IPS DF 19.7 (cell line): ENCODE measurements at regions not wholly inside any gene's neighbourhood (a gene's known extent, or its start where the extent isn't known, plus 50 kb on each side); places are given as distances from the start of the nearest gene placed in this dataset.
"Not testable (repeated sequence)": the region's sequence is repeated elsewhere in the genome, so short reads cannot be mapped to it uniquely, and the experiment has no call there.

Experiments
- DNase-seq: peaks from one replicate; pipeline ENCODE4 v3.0.0-alpha.2; 2013; ENCODE audit warnings: low read depth, low spot score

DNA sequence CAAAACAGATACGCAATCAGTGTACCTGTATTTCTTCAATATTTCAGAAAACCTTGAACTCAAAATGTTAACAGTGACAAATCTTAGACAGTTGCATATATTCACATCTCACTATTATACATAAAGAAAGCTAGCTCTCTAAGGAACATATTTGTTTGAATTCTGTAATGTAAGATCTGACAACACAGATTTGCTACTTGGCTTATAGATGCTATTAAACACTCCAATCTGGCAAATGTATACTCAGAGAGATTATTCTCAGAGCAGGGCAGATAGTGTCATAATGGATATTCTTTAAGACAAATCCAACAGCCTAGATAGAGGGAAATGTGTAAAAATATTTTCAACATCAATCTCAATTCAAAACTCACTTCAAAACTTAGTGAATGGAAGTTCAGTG, 794.5 kb upstream of the CDH9 start:
- no peak for DNase-seq

DNA sequence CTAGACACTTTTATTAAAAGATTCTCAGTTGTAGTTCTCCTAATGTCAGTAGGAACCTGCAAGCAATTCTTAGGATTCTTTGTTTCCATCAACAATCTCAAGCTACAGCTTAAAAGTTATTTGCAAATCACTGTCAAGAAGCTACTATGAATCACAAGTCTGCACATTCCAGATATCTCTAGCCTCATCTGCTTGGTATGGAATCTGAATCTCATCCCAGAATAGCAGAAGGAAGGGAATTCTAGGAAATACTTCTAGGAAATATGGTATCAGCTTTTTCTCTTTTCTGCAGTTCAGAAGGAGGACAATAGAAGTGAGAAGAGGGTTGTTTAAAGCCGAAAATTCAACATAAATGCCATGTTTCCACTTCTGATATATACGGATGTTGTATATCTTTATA, 792.2 kb upstream of the CDH9 start:
- no peak for DNase-seq

DNA sequence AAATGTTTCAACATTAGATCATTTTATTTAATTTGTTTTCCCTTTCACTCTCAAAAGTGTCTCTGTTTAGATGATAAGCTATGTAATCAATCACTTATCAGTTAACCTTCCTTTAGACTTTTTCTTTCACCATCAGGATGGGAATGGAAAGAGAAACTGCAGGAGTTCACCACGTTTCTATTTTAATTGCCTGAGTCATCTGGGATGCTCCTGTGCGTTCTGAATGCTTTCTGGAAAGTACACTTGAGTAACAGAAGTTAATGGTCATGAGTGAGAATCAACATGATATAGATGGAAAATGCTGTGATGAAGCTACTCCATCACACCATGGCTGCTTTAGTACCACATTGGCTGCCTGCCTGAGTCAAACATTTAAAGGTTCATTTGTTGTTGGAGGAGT, 783.3 kb upstream of the CDH9 start:
- DNase-seq, result no peak

DNA sequence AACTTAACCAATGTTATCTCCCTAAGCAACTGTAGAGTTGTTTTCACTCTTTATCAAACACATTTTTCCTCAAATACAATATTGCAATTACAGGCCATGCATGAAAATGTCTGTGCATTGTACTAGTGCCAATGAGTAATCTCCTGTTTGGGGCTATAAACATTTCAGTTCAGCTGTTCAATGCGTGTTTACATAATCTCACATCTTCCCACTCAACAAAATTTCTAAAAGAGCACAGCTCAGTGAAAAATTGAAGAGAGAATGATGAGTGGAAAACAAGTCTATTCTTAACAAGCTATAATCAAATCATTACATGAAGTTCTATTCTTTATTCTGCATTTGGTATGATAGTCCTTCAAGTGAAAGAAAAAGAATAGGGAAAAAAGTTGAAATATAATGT, 780.5 kb upstream of the CDH9 start:
- DNase-seq, result no peak

DNA sequence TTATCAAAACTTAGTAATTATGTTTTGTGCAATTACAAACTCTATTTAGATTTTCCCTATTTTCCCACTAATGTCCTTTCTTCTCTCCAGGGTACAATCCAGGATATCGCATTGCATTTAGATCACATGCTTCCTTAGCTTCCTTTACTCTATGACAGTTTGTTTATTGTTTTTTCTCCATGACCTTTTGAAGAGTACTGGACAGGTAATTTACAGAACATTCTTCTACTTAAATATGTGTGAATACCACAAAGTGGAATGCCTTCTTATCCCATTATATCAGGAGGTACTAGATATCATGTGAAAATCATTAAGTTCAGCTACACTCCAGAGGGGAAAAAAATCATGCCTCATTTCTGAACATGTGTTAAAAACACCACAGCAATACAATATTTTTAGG, 776.6 kb upstream of the CDH9 start:
- DNase-seq, result no peak

DNA sequence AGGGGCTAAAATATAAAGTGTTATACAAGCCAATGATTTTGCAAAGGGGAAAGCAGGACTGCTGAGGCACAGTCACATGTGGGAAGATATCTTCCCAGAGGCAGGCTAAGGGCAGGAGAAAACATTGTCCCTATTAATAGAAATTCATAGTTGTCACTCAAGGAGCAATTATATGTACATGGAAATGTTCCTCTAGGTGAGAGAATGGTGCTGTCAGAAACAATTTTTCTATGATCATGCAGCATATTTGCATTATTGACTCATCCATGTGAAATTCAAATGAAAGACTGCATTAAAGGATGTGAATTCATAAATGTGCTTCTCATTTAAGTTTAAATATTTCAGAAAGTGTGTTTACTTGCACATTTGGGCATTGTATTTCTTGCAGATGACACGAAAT, 775.9 kb upstream of the CDH9 start:
- no peak for DNase-seq

DNA sequence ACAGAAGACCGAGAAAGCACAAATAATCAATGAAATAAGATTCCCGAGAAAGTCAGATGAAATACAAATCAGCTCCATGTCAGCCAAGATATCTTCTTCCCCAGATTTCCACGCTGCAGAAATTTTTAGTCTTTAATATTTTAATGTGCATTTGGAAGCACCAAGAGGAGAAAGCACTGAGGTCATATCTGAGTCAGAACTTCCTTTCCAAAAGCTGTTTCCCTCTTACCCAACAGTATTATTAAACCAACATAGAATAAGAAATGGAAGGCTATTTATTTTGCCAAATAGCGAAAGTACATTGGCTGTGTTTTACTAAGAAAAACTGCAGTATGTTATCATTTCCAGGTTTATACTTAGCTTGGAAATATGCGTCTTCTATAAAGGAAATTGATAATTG, 772.1 kb upstream of the CDH9 start:
- DNase-seq, result no peak

DNA sequence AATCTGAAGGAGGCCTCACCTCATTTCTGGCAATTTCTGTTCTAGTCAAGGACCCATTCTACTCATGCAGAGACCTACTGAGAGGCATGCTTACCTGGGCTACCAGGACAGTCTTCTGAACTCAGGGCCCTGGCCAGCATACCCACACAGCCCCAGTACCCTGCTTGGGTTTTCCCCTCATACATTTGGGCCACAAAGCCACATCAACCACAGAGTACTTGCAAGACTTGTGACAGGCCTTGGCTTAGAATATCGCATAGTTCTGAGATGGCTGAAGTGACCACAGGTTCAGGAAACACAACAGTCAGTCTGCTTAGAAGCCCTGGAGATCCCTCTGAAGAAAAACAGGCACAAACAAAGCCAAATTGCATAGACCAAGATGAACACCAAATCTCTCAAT, 758.8 kb upstream of the CDH9 start:
- DNase-seq, result no peak

DNA sequence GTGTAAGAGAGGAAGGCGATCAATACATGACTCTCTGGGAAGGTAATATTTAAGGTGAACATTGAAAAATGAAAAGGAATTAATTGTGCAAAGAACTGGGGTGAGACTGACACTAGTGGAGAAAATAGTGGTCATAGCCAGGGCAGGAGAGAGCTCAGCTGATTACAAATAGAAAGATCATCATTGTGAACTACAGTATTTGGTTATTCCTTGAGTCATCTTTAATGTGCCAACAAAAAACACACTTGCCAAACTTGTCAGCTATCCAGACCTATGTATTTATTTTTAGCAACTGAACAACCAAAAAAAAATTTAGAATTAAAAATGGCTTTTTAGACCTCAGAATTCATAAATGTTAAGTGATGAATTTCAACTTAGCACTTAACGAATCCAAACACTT, 749.8 kb upstream of the CDH9 start:
- no peak for DNase-seq

DNA sequence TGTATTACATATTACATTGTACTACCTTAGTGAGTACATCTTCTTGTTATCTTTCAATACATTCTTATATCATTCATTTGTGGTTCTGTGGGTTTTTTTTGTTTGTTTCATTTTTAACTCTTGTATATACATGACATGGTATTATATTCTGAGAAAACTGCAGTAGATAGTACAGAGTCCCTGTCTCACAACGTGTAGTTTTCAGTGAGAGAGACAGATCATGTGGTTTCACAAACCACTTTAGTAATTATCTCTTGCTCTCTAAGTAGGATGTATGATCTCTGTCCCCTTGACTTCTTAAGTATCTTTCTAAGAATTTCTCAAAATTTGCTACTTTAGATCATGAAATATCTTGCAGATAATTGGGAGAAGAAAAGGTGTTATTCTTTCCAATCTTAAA, 745.9 kb upstream of the CDH9 start:
- no peak for DNase-seq

DNA sequence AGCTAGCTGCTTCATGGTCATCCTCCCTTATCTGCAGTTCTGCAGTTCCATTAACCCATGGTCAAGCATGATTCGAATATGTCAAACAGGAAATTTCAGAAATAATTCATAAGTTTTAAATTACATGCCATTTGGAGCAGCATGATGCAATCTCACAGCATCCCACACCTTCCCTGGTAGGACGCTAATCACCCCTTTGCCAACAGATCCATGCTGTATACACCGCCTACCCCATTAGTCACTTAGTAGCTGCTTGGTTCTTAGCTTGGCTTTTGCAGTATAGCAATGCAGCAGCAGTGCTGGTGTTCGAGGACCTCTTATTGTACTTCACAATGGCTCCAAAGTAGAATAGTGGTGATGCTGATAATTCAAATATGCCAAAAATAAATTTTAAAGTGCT, 739.7 kb upstream of the CDH9 start:
- DNase-seq, result no peak

DNA sequence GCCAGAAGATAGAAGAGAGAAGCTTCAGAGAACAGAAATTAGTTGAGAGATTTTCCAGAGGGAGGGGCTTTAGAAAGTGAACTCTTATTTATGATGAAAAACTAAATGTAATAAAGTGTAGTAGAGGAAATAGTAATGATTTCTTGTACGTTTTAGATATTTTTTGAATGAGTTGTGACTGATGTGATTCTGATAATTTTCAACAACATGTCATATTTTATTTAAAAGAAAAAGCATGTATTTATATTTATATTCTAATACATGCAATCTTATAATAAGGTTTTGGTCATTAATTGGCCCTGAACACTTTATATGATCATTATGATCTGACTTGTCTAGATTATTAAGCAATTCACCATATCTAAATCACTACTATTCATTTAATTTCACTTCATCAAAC, 735.2 kb upstream of the CDH9 start:
- DNase-seq, result no peak

DNA sequence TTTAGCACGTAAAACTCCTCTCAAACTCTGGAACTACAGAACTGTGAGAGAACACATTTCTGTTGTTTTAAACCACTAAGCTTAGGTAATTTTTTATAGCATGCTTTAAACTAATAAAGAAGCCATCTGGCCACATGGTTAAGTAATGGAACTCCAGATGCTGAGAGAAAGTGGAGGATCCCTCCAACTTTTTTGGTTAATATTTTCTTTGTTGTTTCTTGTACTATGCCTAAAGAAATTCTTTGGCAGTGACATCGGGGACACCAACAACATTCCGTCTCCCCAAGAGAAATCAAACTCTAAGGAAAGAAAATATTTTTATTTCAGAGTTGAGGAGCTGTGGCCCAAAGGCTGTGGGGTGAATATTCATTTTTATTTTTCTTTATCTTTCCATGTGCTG, 734.8 kb upstream of the CDH9 start:
- DNase-seq, result no peak

DNA sequence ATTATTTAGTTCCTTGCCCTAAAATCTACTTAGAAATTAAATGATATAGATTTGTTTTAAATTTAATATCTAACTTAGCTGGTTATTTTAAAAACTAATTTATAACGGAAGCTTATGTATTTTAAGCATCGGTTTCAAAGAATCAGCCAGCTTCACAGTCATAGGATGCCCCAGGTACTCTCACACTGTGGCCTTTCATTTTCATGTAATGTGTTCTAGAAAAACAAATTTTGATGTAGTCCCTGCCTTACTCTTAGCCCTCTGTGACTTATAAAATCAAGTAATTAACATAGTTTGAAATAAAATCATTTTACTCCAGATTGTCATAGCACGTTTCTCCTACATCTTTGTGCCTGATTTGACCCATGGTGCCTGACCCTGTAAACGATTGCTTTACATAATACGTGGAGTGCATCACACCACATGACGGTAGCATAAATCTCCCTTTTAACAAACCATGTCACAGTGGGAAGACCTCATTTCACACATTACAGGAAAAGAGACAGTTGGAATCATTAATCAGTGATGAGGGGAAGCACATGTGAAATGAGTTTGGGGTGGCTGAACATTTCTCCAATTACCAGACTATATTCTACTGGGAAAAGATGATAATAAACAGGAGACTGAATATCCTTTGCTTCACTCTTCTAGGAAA, 731.5 kb upstream of the CDH9 start:
- DNase-seq, result no peak

DNA sequence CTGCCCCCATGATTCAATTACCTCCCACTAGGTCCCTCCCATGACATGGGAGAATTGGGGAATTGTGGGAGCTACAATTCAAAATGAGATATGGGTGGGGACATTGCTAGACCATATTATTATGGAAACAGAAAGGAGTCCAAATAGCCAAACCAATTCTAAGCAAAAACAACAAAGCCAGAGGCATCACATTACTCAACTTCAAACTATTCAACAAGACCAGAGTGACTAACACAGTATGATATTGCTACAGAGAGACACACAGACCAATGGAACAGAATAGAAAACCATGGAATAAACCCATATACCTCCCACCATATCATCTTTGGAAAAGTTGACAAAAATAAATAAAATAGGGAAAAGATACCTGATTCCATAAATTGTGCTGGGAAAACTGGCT, 710.5 kb upstream of the CDH9 start:
- DNase-seq, result no peak

DNA sequence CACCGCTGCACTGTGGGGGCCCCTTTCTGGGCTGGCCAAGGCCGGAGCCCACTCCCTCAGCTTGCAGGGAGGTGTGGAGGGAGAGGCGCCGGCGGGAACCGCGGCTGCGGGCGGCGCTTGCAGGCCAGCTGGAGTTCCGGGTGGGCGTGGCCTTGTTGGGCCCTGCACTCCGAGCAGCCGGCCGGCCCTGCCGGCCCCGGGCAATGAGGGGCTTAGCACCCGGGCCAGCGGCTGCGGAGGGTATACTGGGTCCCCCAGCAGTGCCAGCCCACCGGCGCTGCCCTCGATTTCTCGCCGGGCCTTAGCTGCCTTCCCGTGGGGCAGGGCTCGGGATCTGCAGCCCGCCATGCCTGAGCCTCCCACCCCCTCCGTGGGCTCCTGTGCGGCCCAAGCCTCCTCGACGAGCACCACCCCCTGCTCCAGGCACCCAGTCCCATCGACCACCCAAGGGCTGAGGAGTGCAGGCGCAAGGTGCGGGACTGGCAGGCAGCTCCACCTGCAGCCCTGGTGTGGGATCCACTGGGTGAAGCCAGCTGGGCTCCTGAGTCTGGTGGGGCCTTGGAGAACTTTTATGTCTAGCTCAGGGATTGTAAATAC, 705.1 kb upstream of the CDH9 start:
- DNase-seq, result not testable (repeated sequence)

DNA sequence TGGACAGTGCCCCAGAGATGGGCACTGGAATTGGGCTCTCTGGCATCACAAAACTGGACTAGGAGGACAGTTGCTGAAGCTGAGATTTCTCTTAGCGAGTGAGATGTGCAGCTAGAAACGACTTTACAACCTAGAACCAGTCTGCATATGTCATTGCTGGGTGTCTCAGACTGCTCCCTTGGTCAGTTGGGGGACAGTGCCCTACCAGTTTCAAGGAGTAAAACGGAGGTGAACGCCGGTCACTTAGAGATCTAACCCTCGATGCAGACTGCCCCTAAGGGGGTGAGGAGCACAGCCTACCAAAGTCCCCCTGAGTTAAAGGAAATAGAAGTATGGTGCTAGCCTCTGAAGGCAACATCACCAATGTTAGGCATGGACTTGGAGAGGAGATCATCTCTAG, 704.4 kb upstream of the CDH9 start:
- no peak for DNase-seq

DNA sequence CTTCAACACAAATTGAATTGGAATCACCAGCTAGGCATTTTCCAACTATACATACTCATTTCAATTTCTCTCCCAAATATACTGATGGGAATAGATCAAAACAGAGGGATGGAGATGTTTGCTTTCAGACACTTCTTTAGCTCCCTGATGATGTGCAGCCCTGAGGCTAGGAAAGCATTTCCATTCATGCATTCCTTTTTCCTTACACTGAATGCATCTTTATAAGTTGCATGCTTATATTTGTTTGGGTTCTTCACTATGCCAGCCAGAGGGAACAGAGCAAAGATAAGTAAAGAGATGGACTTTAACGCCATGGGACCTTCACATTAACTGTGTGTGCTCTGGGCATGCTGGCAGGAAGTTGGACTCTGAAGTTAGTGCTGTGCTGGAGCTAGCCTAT, 696.5 kb upstream of the CDH9 start:
- DNase-seq, result no peak

DNA sequence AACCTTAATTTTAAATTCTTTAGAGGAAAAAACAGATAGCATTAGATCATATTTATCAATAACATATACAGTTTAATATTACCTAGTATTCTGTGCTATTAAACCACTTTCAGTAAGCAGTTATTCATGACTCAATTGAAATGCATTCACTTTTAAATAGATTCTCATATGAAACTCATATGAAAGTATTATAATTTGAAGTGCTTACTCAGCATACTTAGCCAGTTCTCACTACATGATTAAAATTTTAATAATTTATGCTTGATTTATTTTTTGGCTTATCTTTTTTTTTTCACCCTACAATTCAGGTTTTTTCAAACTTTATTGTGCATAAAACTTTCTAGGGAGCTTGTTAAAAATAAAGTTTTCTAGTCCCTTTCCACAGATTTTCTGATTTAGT, 694.9 kb upstream of the CDH9 start:
- no peak for DNase-seq

DNA sequence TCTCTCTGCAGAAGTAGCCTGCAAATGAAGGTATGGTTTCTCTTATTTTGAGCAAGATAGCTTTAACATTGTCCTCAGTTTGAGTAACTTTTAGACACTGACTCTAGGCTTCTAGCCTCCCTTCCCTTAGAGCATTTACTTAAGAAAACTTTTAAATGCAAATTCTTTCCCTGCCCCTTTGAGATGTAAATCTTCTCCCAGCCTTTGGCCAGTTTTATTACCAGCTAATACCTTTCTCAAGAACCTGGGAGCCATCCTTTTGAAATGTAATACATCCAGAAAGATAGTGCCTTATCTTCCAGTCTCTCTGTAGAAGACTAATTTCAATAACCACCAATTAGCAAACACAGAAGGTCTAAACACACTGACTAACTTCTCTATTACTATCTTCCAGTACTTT, 688.9 kb upstream of the CDH9 start:
- no peak for DNase-seq

DNA sequence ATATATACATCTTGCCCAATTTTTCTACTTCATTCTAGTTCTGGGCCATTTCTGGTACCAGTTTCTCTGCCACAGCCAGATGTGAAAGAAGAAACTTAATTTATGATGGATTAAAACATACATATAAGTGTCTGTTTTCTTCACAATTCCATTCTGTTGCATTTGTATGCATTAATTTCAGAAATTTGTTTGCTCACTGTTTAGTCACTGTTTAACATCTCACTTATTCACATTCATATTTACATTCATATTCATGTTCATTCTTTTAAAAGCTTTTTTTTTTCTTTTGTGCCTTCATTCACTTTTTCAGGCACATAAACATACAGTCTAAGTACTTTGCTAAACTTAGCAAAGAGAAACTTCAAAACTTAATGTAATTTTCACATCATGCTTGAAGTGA, 684.0 kb upstream of the CDH9 start:
- DNase-seq, result no peak

DNA sequence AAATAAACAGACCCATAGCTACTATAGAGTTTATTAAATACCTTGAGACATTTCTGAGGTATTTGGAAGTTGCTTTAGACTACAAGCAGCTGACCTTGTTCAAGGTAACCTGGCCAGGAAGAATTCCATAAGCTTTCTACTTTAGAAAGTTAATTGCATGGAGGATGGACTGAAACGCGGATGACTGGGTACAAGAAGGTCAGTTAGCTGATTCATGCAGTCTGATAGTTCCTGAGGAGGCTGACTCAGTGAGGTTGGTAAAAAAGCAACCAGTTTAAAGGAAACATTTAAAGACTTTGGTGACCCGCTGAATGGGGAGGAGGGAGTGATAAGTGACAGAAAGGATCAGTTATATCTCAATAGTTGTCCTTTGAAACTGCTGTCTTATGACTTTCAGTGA, 670.1 kb upstream of the CDH9 start:
- DNase-seq, result no peak

DNA sequence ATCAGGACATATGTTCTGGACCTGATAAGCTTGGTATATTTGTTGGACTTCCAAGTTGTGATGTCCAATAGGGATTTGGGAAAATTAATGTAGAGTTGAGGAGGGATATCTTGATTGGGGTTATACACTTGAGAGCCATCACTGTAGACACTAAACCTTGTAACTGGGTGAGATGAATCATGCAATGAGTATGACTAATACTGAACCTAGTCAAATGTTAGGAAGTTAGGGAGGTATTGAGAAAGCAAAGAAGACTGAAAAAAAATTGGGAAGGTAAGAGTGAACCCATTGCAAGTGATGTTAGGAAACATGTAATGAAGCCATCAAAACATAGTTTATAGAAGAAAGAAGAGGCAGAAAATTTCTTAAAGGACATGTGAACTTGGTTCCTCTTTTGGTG, 668.4 kb upstream of the CDH9 start:
- DNase-seq, result no peak

DNA sequence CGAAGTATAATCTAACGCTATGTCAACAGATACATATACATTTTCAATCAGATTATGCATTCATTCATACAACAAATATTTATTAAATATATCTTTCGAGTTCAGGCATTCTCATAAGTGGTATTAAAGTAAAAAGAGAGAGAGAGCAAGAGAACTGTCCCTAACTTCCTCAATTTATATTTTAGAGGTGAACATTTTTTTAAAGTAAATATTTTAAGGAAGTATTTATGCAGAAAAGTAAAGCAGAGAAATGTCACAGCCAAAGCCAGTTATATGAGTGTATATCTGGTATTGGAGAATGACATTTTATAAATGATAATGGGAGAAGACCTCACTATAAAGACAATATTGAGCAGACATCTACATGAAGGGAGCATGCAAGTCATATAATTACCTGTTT, 667.3 kb upstream of the CDH9 start:
- DNase-seq, result no peak
